ENCODE measurements at regions not wholly inside any gene's neighbourhood (a gene's known extent, or its start where the extent isn't known, plus 50 kb on each side); places are given as distances from the start of the nearest gene placed in this dataset.

DNA sequence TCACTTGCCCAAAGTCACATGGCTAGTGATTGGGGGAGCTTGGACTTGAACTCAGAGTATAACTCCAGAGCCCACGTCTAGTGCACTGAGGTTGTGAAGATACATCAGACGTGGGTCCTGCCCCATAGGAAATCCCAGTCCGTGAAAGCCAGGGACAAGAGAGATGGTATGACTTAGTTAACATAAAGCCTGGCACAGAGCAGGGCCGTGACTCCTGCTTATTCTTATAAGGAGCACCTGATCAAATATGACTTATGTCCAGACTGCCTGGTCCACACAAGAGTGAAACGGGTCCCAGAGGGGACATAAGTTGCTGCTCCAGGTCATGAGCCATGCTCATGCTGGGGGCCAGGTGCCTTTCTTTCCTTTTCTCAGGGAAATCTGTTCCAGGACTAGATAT, 166.3 kb upstream of the USP24 start:
- no peak for DNase-seq (ENCODE audit: low read depth, low spot score)
- Histone ChIP-seq H3K36me3 (ENCODE audit: insufficient read depth, low read length) (no peaks in the 10 kb centered on the region), H3K4me3 (no peak overlapping the region), H3K27ac (no peak overlapping the region), H3K9ac (ENCODE audit: insufficient read length) (no peak overlapping the region), H3K9me3 (ENCODE audit: low read depth, low read length) (no peaks in the 10 kb centered on the region)
- no peak for TF ChIP-seq EZH2 (IDR thresholded peaks at IDR 0.05)
- TF ChIP-seq POLR2AphosphoS5 (IDR thresholded peaks at IDR 0.05; ENCODE audit: borderline replicate concordance, low read depth, low read length), result no peak
- TF ChIP-seq FOXP2 (optimal IDR thresholded peaks at IDR 0.05; ENCODE audit: control extremely low read depth, extremely low read length, insufficient read depth), result no peak

DNA sequence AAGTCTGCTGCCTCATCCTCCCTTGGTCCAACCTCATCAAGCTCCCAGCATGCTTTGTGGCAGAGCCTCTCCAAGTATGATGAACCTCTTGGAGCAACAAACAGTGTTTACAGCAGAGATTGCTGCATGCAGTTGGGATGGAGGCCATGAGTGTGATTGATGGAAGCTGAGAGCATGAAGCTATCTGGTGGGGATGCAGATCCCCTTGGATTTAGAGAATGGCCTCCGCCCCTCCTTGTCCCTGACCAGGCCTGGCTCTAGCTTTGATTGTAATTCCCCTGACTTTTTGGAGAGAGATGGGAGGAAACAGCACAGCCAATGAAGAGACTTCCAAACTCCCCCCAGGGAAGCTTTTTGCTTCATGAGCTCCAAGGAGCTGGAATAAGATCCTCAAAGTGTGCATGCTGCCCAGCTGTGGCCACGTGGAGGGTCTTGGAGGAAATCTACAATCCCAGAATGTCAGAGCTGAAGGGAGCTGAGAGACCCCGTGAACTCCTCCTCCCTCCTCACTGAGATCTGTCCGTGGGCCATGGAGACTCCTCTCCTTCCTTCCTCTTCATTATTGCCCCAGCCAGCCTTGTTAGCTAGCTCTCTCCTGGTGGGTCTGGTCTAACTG, 165.3 kb upstream of the USP24 start:
- Histone ChIP-seq H3K4me3 (no peak overlapping the region), H3K9ac (ENCODE audit: insufficient read length) (no peak overlapping the region), H3K36me3 (ENCODE audit: insufficient read depth, low read length) (no peaks in the 10 kb centered on the region), H3K27ac (no peak overlapping the region), H3K9me3 (ENCODE audit: low read depth, low read length) (no peaks in the 10 kb centered on the region)
- no peak for DNase-seq (ENCODE audit: low read depth, low spot score)
- TF ChIP-seq EZH2 (IDR thresholded peaks at IDR 0.05) (no peak), FOXP2 (optimal IDR thresholded peaks at IDR 0.05; ENCODE audit: control extremely low read depth, extremely low read length, insufficient read depth) (no peak)

DNA sequence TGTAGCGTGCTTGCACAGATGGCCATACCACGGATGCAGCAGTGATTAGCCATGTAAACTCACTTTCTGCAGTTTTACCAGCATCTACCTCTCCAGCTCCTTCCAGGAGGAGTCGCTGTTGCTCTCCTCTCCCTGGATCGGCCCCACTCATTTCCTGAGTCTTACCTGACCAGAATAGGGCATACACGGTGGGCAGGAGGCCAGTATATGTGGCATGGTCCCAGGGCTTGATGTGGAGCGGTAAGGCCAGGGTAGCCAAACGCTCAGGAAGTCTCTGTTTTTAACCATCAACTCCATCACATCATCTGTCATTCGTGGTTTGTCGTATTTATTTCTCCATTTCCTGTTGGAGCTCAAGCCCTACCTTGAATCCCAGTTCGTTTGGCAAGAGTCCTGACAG, 163.4 kb upstream of the USP24 start:
- Histone ChIP-seq H3K4me3 (no peak overlapping the region), H3K27ac (no peak overlapping the region), H3K36me3 (ENCODE audit: insufficient read depth, low read length) (no peaks in the 10 kb centered on the region), H3K9me3 (ENCODE audit: low read depth, low read length) (no peaks in the 10 kb centered on the region), H3K9ac (ENCODE audit: insufficient read length) (no peak overlapping the region)
- TF ChIP-seq FOXP2 (optimal IDR thresholded peaks at IDR 0.05; ENCODE audit: control extremely low read depth, extremely low read length, insufficient read depth) (no peak), POLR2AphosphoS5 (IDR thresholded peaks at IDR 0.05; ENCODE audit: borderline replicate concordance, low read depth, low read length) (no peak), EZH2 (IDR thresholded peaks at IDR 0.05) (no peak)
- DNase-seq (ENCODE audit: low read depth, low spot score), result no peak

DNA sequence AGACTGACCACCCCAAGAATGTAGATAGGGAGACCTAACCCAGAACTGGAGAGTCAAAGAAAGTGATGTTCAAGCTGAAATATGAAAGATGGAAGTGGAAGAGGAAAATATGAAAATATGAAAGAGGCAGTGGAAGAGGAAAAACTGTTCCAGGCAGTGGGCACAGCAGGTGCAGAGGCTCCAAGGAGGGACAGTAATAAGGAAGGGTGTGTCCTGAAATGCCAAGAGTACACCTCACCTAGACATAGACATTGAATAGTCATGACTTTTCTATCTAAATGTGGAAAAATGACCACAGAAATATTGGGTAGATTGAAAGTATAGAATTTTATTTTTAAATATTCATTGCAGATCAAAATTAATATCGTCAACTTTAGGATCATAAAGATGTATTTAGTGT, 161.7 kb upstream of the USP24 start:
- no peak for TF ChIP-seq POLR2AphosphoS5 (IDR thresholded peaks at IDR 0.05; ENCODE audit: borderline replicate concordance, low read depth, low read length)
- no peak for TF ChIP-seq FOXP2 (optimal IDR thresholded peaks at IDR 0.05; ENCODE audit: control extremely low read depth, extremely low read length, insufficient read depth)
- no peak for TF ChIP-seq EZH2 (IDR thresholded peaks at IDR 0.05)
- H3K27ac ChIP-seq, result no peak overlapping the region
- H3K36me3 ChIP-seq (ENCODE audit: insufficient read depth, low read length), result no peaks in the 10 kb centered on the region
- H3K4me3 ChIP-seq, result no peak overlapping the region
- H3K9me3 ChIP-seq (ENCODE audit: low read depth, low read length), result no peaks in the 10 kb centered on the region
- H3K9ac ChIP-seq (ENCODE audit: insufficient read length), result no peak overlapping the region
- DNase-seq (ENCODE audit: low read depth, low spot score), result no peak

DNA sequence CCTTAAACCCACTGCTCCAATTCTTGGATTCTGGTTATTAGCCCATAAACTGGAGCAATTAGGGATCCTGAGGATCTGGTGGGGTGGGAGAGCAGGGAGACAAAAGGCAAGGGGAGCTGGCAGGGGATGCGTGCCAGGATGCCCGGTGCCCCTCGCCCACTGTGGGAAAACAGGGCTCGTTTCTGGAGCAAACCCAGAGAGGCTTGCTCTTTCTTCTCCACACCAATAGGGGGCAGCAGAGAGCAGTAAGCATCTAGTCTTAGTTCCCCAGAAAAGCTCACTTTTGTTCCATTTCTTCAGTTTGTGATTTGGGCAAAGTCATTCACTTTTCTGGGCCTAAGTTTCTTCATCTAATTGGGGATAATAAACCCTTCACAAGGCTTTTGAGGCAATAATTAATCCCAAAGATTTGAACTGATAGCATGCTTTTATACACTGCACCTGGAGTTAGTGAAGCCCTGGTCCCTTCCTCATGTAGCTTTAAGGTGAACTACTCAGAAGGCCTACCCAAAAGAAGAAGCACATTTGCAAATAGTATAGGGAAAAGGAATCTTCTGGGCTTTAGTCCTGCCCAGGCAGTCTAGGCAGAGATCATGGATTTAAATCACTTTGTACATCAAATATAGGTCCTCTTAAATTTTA, 160.6 kb upstream of the USP24 start:
- DNase-seq (ENCODE audit: low read depth, low spot score), result no peak
- no peak overlapping the region for H3K4me3 ChIP-seq
- TF ChIP-seq FOXP2 (optimal IDR thresholded peaks at IDR 0.05; ENCODE audit: control extremely low read depth, extremely low read length, insufficient read depth), result no peak
- TF ChIP-seq POLR2AphosphoS5 (IDR thresholded peaks at IDR 0.05; ENCODE audit: borderline replicate concordance, low read depth, low read length), result no peak
- TF ChIP-seq EZH2 (IDR thresholded peaks at IDR 0.05), result no peak
- H3K9me3 ChIP-seq (ENCODE audit: low read depth, low read length), result no peaks in the 10 kb centered on the region
- H3K36me3 ChIP-seq (ENCODE audit: insufficient read depth, low read length), result no peaks in the 10 kb centered on the region
- H3K27ac ChIP-seq, result no peak overlapping the region
- no peak overlapping the region for H3K9ac ChIP-seq (ENCODE audit: insufficient read length)

DNA sequence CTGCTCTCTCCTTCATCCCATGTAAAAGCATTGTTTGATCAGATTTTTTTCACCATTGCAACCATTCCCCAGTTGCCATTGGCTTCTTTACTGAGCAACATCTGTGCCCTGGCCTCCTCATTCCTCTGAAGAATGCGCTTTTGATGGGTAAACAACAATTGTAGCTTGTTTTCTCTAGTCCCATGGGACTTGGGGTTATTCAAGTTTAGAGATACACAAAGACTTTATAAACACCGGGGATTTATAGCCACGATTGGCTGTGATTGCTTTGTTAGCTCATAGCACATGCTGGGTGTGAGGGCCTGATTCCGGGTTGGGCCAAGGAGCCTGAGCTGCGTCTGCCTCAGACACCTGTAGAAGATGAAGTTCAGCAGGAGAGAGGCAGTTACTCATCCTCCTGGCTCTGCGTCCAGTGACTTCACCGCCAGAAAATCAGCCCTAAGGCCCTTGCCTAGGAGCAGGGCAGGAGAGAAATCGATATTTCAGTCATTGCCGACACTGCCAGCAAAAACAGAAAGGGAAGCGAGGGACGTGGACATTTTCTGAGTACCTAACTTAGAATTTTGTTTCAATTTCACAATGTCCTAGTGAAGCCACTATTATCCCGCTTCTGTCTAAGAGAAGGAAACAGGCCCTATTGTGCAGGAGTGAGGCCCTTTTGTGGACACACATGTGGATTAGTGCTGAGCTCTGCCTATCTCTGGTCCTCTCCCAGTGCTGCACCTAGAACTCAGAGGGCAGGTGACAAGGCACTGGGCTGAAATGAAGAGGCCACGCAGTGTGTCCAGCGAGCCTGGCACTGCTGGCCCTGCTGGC, 159.8 kb upstream of the USP24 start:
- H3K4me3 ChIP-seq, result no peak overlapping the region
- H3K9me3 ChIP-seq (ENCODE audit: low read depth, low read length), result no peaks in the 10 kb centered on the region
- no peaks in the 10 kb centered on the region for H3K36me3 ChIP-seq (ENCODE audit: insufficient read depth, low read length)
- no peak overlapping the region for H3K9ac ChIP-seq (ENCODE audit: insufficient read length)
- no peak overlapping the region for H3K27ac ChIP-seq
- no peak for DNase-seq (ENCODE audit: low read depth, low spot score)
- TF ChIP-seq FOXP2 (optimal IDR thresholded peaks at IDR 0.05; ENCODE audit: control extremely low read depth, extremely low read length, insufficient read depth) (no peak), EZH2 (IDR thresholded peaks at IDR 0.05) (no peak), POLR2AphosphoS5 (IDR thresholded peaks at IDR 0.05; ENCODE audit: borderline replicate concordance, low read depth, low read length) (no peak)

DNA sequence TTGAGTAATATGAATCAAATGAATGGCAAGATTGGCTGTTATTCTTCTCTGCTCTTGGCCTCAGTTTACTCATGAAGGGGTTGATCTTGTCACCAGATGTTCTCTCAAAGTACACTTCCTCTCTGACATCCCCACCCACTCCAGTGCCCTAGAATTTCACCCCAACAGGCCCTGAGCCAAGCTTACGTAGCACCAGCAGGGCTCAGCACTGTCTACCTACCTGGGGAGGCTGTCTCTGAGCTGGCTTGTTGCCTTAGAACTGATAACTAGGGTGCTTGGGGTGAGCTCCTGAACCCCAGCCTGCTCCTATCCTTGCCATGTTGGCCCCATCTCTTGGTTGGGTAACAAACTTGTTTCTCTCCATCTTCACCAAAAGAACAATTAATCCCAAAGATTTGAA, 159.1 kb upstream of the USP24 start:
- Histone ChIP-seq H3K9ac (ENCODE audit: insufficient read length) (no peak overlapping the region), H3K4me3 (no peak overlapping the region), H3K27ac (no peak overlapping the region), H3K9me3 (ENCODE audit: low read depth, low read length) (no peaks in the 10 kb centered on the region), H3K36me3 (ENCODE audit: insufficient read depth, low read length) (no peaks in the 10 kb centered on the region)
- no peak for DNase-seq (ENCODE audit: low read depth, low spot score)
- TF ChIP-seq EZH2 (IDR thresholded peaks at IDR 0.05) (no peak), POLR2AphosphoS5 (IDR thresholded peaks at IDR 0.05; ENCODE audit: borderline replicate concordance, low read depth, low read length) (no peak), FOXP2 (optimal IDR thresholded peaks at IDR 0.05; ENCODE audit: control extremely low read depth, extremely low read length, insufficient read depth) (no peak)

DNA sequence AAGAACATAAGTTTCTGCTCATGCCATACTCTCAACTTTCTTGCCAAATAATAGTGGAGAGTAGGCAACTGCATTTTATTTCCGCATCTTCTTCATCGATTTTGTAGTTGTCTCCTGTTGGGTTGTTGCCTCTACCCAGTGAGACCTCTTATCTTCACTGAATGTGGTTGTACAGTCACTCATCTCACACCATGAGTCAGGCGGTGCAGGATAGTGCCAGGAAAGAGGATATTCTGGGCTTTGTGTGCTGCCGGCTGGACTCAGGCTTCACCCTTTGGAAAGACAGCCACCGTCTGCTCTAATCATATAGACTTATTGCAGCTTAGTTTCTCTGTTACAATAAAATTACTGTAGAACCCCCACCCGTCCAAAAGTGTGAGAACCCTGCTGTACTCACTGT, 154.3 kb upstream of the USP24 start:
- H3K36me3 ChIP-seq (ENCODE audit: insufficient read depth, low read length), result no peaks in the 10 kb centered on the region
- no peaks in the 10 kb centered on the region for H3K9me3 ChIP-seq (ENCODE audit: low read depth, low read length)
- no peak for DNase-seq (ENCODE audit: low read depth, low spot score)
- TF ChIP-seq EZH2 (IDR thresholded peaks at IDR 0.05) (no peak), POLR2AphosphoS5 (IDR thresholded peaks at IDR 0.05; ENCODE audit: borderline replicate concordance, low read depth, low read length) (no peak), FOXP2 (optimal IDR thresholded peaks at IDR 0.05; ENCODE audit: control extremely low read depth, extremely low read length, insufficient read depth) (no peak)
- H3K9ac ChIP-seq (ENCODE audit: insufficient read length), result no peak overlapping the region
- H3K27ac ChIP-seq, result no peak overlapping the region
- no peak overlapping the region for H3K4me3 ChIP-seq
